ENCODE measurements at regions not wholly inside any gene's neighbourhood (a gene's known extent, or its start where the extent isn't known, plus 50 kb on each side); places are given as distances from the start of the nearest gene placed in this dataset.
"Not testable (repeated sequence)": the region's sequence is repeated elsewhere in the genome, so short reads cannot be mapped to it uniquely, and the experiment has no call there.

GRCh38 chr3:198096015-198096414 lies 136.0 kb downstream of the LMLN start:
- no peak for DNase-seq (ENCODE audit: low spot score)

GRCh38 chr3:198097048-198097447 lies 137.0 kb downstream of the LMLN start:
- no peak for DNase-seq (ENCODE audit: low spot score)

DNA sequence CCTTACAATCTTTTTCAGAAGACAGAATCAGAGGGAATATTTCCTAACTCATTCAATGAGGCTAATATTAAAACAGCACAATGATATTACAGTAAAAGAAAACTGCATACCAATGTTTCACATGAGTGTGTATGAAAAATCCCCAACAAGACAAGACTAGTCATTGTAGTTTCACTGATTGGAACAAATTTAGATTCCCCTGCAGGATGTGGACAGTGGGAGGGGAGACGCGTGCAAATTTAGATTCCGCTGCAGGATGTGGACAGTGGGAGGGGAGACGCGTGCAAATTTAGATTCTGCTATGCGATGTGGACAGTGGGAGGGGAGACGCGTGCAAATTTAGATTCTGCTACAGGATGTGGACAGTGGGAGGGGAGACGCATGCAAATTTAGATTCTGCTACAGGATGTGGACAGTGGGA lies 138.7 kb downstream of the LMLN start:
- not testable (repeated sequence) for DNase-seq (ENCODE audit: low spot score)

GRCh38 chr3:198103070-198103469 lies 143.1 kb downstream of the LMLN start:
- DNase-seq (ENCODE audit: low spot score), result not testable (repeated sequence)

DNA sequence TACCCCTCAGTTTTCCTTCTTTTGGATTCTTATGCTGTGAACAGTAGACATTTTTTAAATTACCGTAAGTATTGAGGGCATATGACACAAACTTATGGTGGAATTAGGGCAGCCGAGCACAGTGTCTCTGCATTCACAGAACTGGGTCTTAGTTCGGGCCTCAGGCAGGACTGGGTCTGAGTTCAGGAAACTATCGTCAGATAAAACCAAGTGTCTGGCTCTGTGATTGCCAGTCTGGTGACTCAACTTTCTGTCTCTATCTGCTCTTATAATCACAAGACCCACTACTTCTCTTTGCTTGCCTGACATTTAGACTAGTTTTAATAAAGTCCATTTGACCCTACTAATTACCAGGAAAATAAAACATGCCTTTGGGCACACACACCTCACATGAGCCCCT lies 146.2 kb downstream of the LMLN start:
- no peak for DNase-seq (ENCODE audit: low spot score)

DNA sequence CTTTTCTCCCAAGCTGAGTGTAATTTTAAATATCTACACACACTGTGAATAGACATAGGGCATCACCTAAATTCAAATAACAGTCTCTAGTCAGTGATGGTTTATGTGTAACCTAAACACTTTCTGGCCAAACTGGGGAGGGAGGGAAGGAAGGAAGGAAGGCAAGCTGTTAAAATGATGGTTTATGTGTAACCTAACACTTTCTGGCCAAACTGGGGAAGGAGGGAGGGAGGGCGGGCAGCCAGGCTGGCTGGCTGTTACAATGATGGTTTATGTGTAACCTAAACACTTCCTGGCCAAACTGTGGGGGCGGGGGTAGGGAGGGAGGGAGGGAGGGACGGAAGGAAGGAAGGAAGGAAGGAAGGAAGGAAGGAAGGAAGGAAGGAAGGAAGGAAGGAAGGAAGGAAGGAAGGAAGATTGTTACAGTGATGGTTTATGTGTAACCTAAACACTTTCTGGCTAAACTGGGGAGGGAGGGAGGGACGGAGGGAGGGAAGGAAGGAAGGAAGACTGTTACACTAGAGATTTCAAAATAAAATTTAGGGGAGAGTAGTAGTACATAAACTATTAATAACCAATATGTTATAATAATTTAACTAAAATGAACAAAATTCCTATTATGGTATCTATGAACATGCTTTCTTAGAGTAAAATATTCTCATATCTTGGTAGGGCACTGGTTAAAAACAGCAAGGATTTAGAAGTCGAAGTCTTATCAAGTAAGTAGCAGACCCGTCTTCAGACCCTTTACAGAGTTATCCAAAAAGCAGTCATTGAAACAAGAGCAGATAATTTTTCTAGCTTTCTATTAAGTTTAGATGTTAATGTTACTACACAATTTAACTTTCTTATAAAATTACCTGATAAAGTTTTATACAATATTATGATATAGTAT lies 148.1 kb downstream of the LMLN start:
- peak; percentile 13 for DNase-seq (ENCODE audit: low spot score)

GRCh38 chr3:198109883-198110282 lies 149.9 kb downstream of the LMLN start:
- DNase-seq (ENCODE audit: low spot score), result no peak

GRCh38 chr3:198112031-198112430 lies 152.0 kb downstream of the LMLN start:
- DNase-seq (ENCODE audit: low spot score), result no peak

DNA sequence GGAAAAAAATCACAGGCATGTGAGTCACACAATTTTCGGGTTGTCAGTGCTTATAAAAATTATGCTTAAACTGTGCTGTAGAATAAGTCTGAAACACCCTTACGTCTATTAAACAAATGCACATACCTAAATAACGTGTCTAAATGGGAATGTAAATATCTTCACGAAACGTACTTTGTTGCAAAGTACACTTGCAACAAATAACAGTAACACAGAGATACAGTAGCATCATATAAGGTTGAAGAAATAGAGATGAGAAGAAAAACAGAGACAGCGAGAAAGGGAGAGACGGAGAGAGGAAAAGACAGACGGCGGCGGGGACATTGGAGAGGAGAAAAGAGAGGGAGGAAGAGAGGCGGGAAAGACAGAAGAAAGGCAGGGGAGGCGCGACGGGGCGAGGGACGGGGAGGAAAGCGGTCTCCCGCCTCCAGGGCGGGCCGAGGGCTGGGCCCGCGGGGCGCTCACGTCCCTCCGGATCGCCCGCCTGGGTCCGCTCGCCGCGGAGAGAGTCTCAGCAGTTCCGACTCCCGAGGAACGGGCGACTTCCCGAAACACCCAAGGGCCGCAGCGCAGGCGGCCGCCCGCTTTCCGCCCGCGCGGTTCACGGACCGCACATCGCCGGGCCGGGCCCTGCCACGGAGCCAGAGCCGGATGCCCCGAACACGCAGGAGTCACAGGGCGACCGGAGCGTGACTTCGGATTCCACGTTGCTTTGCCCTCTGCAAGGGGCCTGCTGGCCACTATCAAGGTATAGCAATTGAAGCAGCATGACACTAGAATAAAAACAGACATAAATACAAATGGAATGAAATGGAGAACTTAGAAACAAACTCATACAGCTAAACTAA lies 153.4 kb downstream of the LMLN start:
- no peak for DNase-seq (ENCODE audit: low spot score)

- DNase-seq (ENCODE audit: low spot score), result not testable (repeated sequence)
Measured at GRCh38 chr3:198114516-198114915, 154.5 kb downstream of the LMLN start.

GRCh38 chr3:198122184-198122583 lies 162.2 kb downstream of the LMLN start:
- not testable (repeated sequence) for DNase-seq (ENCODE audit: low spot score)

- not testable (repeated sequence) for DNase-seq (ENCODE audit: low spot score)
Measured at GRCh38 chr3:198137038-198137835, 177.2 kb downstream of the LMLN start.

DNA sequence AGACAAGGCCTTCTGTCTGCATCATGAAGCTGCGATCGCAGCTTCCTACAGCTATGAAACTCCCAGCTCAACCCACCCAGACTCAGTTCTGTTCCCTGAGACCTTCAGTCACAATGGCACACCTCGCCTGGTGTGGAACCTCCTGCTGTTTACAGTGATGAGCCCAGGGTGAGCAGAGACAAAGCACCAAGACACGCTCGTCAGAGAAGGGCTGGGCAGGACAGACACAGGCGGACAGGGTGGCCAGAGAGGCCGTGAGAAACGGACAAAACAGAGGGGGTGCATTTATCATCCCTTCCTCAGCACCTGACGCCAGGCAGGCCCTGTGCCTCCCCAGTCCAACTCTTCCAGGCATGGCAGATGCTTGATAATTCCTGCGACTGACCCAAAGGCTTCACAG lies 178.2 kb downstream of the LMLN start:
- DNase-seq (ENCODE audit: low spot score), result not testable (repeated sequence)

DNA sequence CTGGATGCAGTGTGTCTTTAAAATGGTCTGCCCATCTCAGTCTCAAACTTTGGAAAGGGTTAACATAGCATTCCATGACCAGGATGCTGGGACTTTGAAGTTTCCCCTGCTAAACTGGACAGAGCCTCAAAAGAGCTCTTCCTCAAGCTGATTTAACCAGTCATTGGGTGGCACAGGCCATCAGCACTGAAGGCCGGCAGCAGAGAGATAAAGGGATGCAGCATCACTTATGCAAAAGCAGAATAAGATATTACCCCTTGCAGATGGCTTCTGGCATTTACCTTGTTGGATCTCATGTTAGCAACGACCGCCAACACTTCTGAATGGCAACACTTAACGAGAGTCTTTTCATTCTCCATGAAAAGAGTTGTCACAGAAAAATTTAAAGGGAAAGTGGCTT lies 179.0 kb downstream of the LMLN start:
- not testable (repeated sequence) for DNase-seq (ENCODE audit: low spot score)

DNA sequence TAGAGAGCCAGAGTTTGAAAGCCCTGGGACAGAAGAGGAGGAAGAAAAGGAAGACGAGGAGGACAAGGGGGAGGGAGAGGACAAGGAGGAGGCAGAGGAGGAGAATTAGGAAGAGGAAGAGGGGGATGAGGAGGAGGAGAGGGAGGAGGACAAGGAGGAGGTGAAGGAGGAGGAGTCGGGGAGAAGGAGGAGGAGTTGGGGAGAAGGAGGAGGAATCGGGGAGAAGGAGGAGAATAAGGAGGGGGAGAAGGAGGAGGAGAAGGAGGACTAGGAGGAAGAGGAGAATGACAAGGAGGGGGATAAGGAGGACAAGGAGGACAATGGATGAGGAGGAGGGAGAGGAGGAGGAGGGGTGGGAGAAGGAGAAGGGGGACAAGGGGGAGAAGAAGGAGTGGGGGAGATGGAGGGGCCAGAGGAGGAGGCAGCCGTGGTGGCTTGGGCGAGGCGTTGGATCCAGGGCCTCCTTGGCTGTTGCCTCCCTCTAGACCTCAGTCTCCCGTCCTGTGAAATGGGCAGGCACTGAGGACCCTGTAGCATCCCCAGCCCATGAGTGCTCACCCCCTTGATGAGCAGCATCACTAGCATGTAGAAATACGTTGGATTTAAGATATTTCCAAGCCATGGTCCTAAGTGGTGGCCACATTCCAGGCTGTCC lies 179.6 kb downstream of the LMLN start:
- not testable (repeated sequence) for DNase-seq (ENCODE audit: low spot score)

DNA sequence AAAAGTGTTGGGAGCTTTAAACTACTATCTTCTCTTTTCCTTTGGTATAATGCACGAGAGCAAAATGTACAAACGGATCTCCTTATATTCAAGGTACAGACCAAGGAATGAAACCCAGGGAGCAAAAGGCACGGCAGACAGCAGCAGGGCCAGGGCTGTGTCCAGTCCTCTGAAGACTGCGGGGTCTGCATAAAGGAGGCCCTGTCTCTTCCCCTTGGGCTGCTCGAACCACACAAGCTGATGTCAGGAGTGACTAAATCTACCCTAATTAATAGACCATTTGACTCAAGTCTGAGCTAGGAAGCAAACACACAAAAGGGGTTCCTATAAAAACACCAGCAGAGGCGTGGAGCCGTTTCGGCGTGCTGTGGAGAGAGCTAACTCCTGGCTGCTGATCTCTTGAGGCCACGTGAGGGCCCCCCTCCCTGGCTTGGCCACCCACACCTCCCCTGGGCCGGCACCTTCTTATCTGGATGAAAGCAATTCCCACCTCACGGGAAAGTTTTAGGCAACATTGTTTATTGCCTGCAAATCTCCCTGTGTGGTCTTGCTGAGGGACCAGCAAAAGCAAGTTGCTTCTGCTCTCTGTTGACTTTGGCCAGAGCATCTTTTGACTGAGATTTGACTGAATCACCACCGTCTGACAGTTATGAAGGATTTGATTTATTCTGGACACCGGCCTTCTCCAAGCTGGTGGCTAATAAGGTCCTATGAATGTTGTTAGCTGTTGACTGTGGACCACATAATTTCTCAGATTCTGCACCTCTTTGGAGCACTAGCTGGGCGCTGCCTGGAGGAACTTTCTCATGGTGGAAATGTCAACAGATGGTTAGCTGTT lies 183.5 kb downstream of the LMLN start:
- DNase-seq (ENCODE audit: low spot score), result not testable (repeated sequence)

GRCh38 chr3:198145231-198145784 lies 185.3 kb downstream of the LMLN start:
- not testable (repeated sequence) for DNase-seq (ENCODE audit: low spot score)

GRCh38 chr3:198146070-198146469 lies 186.1 kb downstream of the LMLN start:
- not testable (repeated sequence) for DNase-seq (ENCODE audit: low spot score)

DNA sequence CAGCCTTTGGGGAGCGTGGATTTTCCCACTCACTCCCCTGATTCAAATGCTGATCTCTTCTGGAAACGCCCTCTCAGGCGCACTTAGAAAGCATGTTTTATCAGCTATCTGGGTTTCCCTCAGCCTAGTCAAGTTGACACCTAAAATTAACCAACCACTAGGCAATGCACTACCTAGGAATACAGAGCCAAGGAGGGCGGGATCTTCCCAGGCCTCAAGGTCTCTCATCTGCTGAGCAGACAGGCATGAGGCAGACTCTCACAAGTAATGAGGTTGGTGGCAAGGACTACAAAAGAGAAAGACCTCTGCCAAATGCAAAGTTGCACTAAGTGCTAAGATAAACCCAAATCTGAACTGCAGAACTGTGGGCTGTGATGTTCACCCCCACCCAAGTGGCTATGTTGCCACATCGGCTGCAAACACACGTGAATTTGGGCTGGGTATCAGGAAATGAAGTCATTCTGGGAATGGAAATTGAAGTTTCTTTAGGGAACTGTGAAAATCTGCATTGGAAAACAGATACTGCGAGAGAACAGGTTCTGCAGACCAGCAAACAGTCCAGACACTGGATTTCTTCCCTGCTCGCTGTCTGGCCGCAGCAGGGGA lies 186.6 kb downstream of the LMLN start:
- not testable (repeated sequence) for DNase-seq (ENCODE audit: low spot score)

DNA sequence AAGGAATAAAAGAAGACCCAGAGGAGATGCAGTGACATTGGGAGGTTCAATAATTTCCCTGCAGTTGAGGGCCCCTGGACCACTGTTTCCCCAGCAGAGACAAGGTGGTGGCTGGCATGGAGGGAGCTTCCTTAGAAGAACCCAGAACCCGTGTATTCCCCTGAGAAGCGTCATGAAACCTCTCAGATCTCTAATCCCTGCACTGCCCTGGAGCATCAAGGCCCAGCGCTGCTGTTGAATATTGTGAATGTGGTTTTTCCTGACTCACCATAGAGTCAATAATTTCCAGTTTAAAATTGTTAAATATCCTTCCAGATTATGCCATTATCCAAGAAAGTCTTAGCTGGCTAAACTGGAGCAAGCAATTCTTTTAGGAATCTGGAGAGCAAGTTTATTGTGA lies 187.2 kb downstream of the LMLN start:
- DNase-seq (ENCODE audit: low spot score), result not testable (repeated sequence)

All from SW480 (cell line).